GM23248 (cell line): ENCODE measurements at regions not wholly inside any gene's neighbourhood (a gene's known extent, or its start where the extent isn't known, plus 50 kb on each side); places are given as distances from the start of the nearest gene placed in this dataset.

Experiments
- EZH2 ChIP-seq: fragments of 200-600 bp; sonication (generic); IDR thresholded peaks from 2 replicates; pipeline ENCODE4 v1.6.1; 2018; ENCODE audit warnings: antibody characterized with exemption, mild to moderate bottlenecking; ENCODE audit not compliant: insufficient read depth, poor library complexity, severe bottlenecking
- EZH2phosphoT487 ChIP-seq: fragments of 200-600 bp; sonication (generic); IDR thresholded peaks from 2 replicates; pipeline ENCODE4 v1.6.1; 2018; ENCODE audit warnings: antibody characterized with exemption, moderate library complexity, mild to moderate bottlenecking, low read depth; ENCODE audit not compliant: insufficient read depth

GRCh38 chr2:234403751-234404150 lies 93.1 kb downstream of the ARL4C start:
- TF ChIP-seq EZH2 (no peak), EZH2phosphoT487 (no peak)
